Tibial artery (tissue), 4 donors: ENCODE measurements at regions not wholly inside any gene's neighbourhood (a gene's known extent, or its start where the extent isn't known, plus 50 kb on each side); places are given as distances from the start of the nearest gene placed in this dataset.

ENCODE experiments used
- DNase-seq, 2 donors: peaks; one replicate each; pipeline ENCODE4 v3.0.0-alpha.2; 2019
- H3K27ac ChIP-seq, 2 donors: fragments of 200-600 bp; sonication (generic) in 1 of 2; 1 replicate in 1 of 2; 2 replicates in 1 of 2; pipeline ENCODE4 v1.5.1; 2018 to 2019; ENCODE audit warnings: mild to moderate bottlenecking in 1 of 2
- H3K27me3 ChIP-seq, 2 donors: fragments of 200-600 bp; sonication (generic) in 1 of 2; one replicate each; pipeline versions ENCODE4 v1.5.1 to v1.6.0; 2016 to 2019
- H3K36me3 ChIP-seq, 3 donors: fragments of 200-600 bp; sonication (generic) in 2 of 3; one replicate each; pipeline ENCODE4 v1.5.1; 2016 to 2019; ENCODE audit warnings: mild to moderate bottlenecking in 2 of 3
- H3K4me1 ChIP-seq, 4 donors: fragments of 200-600 bp; sonication (generic) in 2 of 4; 1 replicate in 3 of 4; 2 replicates in 1 of 4; pipeline ENCODE4 v1.5.1; 2016 to 2019
- H3K4me3 ChIP-seq, 2 donors: fragments of 200-600 bp; sonication (generic) in 1 of 2; 1 replicate in 1 of 2; 2 replicates in 1 of 2; pipeline ENCODE4 v1.5.1; 2018 to 2019; ENCODE audit warnings: mild to moderate bottlenecking in 2 of 2
- H3K9me3 ChIP-seq, 3 donors: fragments of 200-600 bp; sonication (generic) in 1 of 3; one replicate each; pipeline ENCODE4 v1.5.1; 2016 to 2019
- intact Hi-C: fragments of 100-400 bp; cut with DNase I; formaldehyde crosslinking; loops from one replicate; pipeline ENCODE4 v1.15.0; 2023; ENCODE audit warnings: low total_unique reads
- TF ChIP-seq, protein P1 (sequence below), 2 experiments: fragments of 200-600 bp in 1 of 2; fragments of 450-650 bp in 1 of 2; IDR thresholded peaks; one replicate each; pipeline ENCODE4 v1.5.1; 2017 to 2019; ENCODE audit warnings: antibody characterized with exemption in 2 of 2, mild to moderate bottlenecking in 1 of 2, moderate library complexity in 1 of 2

DNA sequence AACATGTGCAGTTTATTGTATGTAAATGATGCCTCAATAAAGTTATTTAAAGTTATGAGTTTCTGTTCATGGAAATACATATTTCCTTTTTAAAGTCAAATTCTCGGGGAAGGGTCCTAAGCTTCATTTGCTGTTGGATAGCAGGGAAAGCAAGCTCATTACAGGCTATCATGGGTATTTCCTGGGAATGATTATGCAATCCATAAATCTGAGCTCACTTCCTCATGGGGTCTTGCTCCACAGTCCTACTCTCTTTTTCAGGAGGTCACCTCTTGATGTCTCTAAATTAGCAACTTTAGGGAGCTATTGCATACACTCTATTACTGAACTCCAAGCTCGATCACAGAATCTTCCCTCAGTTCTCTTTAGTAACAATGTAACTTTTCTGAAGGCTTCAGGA is 69.9 kb upstream of the TP63 start:
- no peak for DNase-seq
- intact Hi-C loops = no loop called here
- Histone ChIP-seq H3K4me1 (no peaks in the 10 kb centered on the region), H3K27ac (no peak overlapping the region), H3K4me3 (no peak overlapping the region), H3K9me3 (no peaks in the 10 kb centered on the region), H3K27me3 (no peaks in the 10 kb centered on the region), H3K36me3 (no peaks in the 10 kb centered on the region)
- TF ChIP-seq, protein P1, sequence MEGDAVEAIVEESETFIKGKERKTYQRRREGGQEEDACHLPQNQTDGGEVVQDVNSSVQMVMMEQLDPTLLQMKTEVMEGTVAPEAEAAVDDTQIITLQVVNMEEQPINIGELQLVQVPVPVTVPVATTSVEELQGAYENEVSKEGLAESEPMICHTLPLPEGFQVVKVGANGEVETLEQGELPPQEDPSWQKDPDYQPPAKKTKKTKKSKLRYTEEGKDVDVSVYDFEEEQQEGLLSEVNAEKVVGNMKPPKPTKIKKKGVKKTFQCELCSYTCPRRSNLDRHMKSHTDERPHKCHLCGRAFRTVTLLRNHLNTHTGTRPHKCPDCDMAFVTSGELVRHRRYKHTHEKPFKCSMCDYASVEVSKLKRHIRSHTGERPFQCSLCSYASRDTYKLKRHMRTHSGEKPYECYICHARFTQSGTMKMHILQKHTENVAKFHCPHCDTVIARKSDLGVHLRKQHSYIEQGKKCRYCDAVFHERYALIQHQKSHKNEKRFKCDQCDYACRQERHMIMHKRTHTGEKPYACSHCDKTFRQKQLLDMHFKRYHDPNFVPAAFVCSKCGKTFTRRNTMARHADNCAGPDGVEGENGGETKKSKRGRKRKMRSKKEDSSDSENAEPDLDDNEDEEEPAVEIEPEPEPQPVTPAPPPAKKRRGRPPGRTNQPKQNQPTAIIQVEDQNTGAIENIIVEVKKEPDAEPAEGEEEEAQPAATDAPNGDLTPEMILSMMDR (IDR thresholded peaks at IDR 0.05) = no peak

DNA sequence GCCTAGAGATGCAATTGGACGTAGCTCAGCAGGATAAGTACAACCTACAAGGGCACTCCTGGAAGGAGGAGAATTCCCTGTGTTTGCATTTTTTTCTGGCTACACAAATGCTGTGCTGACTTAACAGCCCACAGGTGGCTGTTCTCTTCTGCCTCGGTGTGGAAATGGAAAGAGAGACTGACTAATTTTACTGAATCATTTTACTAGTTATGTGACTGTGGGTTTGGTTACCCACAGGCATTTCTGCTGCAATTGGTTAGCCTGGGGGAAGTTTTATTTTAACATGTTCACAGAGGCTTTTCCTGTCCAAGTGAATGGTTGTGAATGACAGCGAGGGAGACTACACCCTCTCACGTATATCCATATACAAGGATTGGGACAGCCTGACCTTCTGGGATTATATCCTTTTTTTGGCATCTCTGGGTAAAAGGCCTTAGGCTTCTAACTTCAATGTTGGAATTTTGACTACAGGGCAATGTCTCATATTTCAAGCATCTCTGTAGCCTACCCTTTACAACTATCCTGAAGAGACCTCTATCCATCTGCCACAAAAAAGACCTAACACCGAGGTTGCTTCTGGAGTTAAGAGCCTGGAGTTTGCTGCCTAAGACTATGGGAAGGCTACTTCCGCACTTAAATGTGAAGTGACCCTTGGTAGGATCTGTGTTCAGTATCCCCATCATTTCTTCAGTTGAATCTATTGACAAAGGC is 67.2 kb upstream of the TP63 start:
- no peaks in the 10 kb centered on the region for H3K27me3 ChIP-seq
- H3K4me1 ChIP-seq = no peaks in the 10 kb centered on the region
- H3K36me3 ChIP-seq = no peaks in the 10 kb centered on the region
- TF ChIP-seq, protein P1 (IDR thresholded peaks at IDR 0.05) = no peak
- no peak overlapping the region for H3K27ac ChIP-seq
- DNase-seq = no peak
- H3K9me3 ChIP-seq = no peaks in the 10 kb centered on the region
- H3K4me3 ChIP-seq = no peak overlapping the region
- intact Hi-C loops = no loop called here

DNA sequence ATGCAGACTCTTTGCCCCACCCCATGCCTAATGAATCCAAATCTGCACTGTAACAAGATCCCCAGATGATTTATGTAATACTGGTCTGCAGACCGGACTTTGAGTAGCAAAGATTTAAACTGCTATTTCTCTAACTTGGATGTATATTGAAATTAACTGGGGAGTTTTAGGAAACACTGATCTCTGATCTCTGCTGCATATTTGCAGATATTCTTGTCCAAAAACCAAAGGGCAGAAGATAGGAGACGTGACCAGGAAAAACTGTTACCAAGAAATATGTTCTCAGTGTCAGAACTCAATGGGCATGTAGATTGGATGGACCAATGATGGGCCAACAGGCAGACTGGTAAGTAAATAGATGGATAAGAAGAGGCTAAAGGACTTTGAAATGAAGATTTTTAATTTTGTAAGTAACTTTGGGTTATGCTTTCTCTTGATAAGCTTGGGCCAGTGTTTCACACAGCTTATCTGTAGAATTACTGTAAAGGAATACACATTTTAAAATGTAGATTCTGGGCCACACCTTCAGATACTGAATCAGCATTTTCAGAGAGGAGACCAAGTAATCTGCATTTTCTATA is 64.5 kb upstream of the TP63 start:
- no peaks in the 10 kb centered on the region for H3K27me3 ChIP-seq

DNA sequence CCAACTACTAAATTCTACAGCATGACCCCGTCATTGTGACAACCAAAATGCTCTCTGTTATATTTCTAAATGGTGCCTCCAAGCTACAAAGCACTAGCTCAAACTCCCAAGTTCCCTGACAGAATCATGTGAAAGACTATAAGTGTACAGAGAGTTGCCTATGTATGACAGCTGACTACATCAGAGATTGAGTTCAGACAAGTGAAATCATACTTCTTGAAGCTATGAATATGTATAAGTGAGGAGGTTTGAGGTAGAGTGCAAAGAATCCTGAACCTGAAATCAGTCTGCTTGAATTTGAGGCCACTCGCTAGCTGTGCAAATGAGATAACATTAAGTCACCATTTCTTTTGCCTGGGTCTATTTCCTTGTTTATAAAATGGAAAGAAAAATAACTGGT is 63.9 kb upstream of the TP63 start:
- Histone ChIP-seq H3K27ac (no peak overlapping the region), H3K9me3 (no peaks in the 10 kb centered on the region), H3K4me1 (no peaks in the 10 kb centered on the region), H3K4me3 (no peak overlapping the region), H3K27me3 (no peaks in the 10 kb centered on the region), H3K36me3 (no peaks in the 10 kb centered on the region)
- TF ChIP-seq, protein P1 (IDR thresholded peaks at IDR 0.05) = no peak
- intact Hi-C loops = no loop called here
- no peak for DNase-seq

More for the DNA sequence above, 64.5 kb upstream of the TP63 start:
- Histone ChIP-seq H3K4me3 (no peak overlapping the region), H3K36me3 (no peaks in the 10 kb centered on the region), H3K9me3 (no peaks in the 10 kb centered on the region), H3K27ac (no peak overlapping the region), H3K4me1 (no peaks in the 10 kb centered on the region)
- intact Hi-C loops = no loop called here
- TF ChIP-seq, protein P1 (IDR thresholded peaks at IDR 0.05) = no peak
- DNase-seq = no peak

DNA sequence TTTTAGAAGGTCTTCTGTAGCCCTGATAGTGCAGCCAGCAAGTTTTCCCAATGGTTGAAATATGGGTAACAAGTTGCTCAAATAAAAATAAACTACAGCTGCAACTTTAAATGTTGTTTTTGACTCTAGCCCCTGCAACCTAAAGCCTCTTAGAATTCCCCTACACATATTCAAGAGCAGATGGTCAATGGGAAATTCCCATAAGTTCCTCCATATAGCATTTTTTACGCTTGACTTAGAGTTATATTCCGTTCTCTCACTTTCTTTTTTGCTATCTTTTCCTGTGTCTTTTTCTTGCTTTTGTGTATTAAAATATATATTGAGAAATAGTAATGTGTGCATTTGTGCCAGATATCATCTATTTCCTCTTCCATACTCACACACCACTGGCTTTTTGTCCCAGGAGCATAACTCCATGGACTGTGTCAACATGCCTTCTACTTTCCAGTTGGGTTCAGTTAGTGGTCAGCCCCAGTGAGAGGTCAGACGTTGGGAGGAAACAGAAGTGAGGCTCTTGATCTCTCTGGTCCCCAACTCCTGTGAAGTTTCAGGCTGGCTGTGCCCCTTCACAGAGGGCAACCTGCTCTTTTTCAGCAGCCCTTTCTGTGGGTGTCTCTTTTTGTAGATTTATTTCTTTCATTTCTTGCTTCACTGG is 63.3 kb upstream of the TP63 start:
- TF ChIP-seq, protein P1 (IDR thresholded peaks at IDR 0.05) = no peak
- Histone ChIP-seq H3K36me3 (no peaks in the 10 kb centered on the region), H3K9me3 (no peaks in the 10 kb centered on the region), H3K4me3 (no peak overlapping the region), H3K4me1 (no peaks in the 10 kb centered on the region), H3K27ac (no peak overlapping the region), H3K27me3 (no peaks in the 10 kb centered on the region)
- intact Hi-C loops = no loop called here
- DNase-seq = no peak
